ENCODE measurements at regions not wholly inside any gene's neighbourhood (a gene's known extent, or its start where the extent isn't known, plus 50 kb on each side); places are given as distances from the start of the nearest gene placed in this dataset.

- no peak for DNase-seq
- no peak for ATAC-seq
- no peaks in the 10 kb centered on the region for H3K36me3 Mint-ChIP-seq (ENCODE audit: insufficient read depth)
- no peak overlapping the region for H3K4me3 Mint-ChIP-seq
- H3K4me1 Mint-ChIP-seq (ENCODE audit: low read depth) = no peaks in the 10 kb centered on the region
- peaks cover 6% of the 10 kb centered on the region for H3K9me3 Mint-ChIP-seq
- H3K27me3 Mint-ChIP-seq (ENCODE audit: low read depth) = peaks cover 4% of the 10 kb centered on the region
These were observed 127.3 kb downstream of the TM2D1 start for GRCh38 chr1:61597601-61598000.

- Mint-ChIP-seq H3K27me3 (ENCODE audit: low read depth) (peaks cover 10% of the 10 kb centered on the region), H3K4me3 (no peak overlapping the region), H3K9me3 (peaks cover 5% of the 10 kb centered on the region), H3K4me1 (ENCODE audit: low read depth) (no peaks in the 10 kb centered on the region), H3K36me3 (ENCODE audit: insufficient read depth) (no peaks in the 10 kb centered on the region)
- DNase-seq (no peak), ATAC-seq (no peak)
These were observed 131.6 kb downstream of the TM2D1 start for GRCh38 chr1:61593331-61593730.

DNA sequence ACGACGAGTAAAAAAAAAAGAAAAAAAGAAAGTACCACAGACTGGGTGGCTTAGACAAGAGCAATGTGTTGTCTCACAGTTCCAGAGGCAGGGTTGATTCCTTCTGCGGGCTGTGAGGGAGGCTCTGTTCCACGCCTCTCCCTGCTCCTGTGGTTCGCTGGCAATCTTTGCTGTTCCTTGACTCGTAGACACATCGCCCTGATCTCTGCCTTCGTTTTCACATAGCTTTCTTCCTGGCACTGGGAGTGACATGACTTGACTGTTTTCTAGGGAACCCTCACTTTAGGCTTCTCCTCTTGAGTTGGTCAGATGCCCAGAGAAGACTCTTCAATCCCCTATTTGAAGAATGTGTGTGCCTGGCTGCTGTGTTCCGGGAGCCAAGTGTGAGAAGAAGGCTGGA is 133.6 kb downstream of the TM2D1 start:
- H3K36me3 Mint-ChIP-seq (ENCODE audit: insufficient read depth) = no peaks in the 10 kb centered on the region
- H3K27me3 Mint-ChIP-seq (ENCODE audit: low read depth) = peaks cover 10% of the 10 kb centered on the region
- H3K9me3 Mint-ChIP-seq = no peaks in the 10 kb centered on the region
- ATAC-seq = no peak
- no peak for DNase-seq
- H3K4me1 Mint-ChIP-seq (ENCODE audit: low read depth) = no peaks in the 10 kb centered on the region
- H3K4me3 Mint-ChIP-seq = no peak overlapping the region

DNA sequence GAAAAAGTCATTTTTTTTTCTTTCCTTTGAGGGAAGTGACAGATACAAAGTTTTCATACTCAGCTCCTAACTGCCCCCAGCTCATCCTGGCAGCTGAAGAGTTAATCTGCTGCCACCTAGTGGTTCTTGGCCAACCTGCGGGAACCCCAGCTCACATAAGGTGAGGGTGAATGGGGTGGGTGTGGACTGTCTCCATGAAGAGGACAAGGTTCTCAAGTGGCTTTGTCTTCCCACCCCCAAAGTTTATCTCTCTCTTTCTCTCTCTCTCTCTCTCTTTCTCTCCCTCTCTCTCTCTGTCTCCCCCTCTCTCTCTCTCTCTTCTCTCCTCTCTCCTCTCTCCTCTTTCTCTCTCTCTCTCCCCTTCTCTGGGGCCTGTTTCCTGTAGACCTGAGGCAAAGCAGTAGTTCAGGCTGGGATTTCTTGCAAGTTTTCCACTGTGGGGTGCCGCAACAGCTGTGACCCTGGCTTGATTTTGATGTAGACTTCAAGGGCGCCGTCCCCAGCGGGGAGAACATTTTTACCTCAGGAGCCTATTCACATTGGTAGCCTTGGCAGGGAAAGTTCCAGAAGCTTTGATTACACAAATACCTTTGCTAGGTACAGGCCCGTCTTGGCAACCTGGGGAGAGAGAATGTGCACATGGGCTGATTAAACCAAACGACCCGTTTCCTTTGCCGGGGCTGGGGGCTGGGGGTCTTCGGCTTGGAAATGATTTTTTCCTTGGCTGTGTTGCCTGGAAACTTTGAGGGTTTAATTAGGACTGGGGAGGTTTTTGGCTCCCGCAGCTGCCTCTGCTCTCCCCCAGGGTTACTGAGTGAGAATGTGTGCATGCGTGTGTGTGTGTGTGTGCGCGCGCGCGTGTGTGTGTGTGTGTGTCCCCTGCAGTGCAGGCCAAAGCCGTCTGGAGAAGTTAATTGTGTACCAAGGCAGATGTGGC is 135.9 kb downstream of the TM2D1 start:
- Mint-ChIP-seq H3K4me3 (no peak overlapping the region), H3K9me3 (no peaks in the 10 kb centered on the region), H3K36me3 (ENCODE audit: insufficient read depth) (no peaks in the 10 kb centered on the region), H3K27me3 (ENCODE audit: low read depth) (peaks cover 8% of the 10 kb centered on the region), H3K4me1 (ENCODE audit: low read depth) (no peaks in the 10 kb centered on the region)
- DNase-seq = peak; percentile 30
- peak; percentile 87 to 88 for ATAC-seq

GRCh38 chr1:61585714-61586113 is 139.2 kb downstream of the TM2D1 start:
- Mint-ChIP-seq H3K9me3 (no peaks in the 10 kb centered on the region), H3K4me3 (no peak overlapping the region), H3K36me3 (ENCODE audit: insufficient read depth) (no peaks in the 10 kb centered on the region), H3K27me3 (ENCODE audit: low read depth) (peaks cover 4% of the 10 kb centered on the region), H3K4me1 (ENCODE audit: low read depth) (no peaks in the 10 kb centered on the region)
- ATAC-seq (no peak), DNase-seq (no peak)

DNA sequence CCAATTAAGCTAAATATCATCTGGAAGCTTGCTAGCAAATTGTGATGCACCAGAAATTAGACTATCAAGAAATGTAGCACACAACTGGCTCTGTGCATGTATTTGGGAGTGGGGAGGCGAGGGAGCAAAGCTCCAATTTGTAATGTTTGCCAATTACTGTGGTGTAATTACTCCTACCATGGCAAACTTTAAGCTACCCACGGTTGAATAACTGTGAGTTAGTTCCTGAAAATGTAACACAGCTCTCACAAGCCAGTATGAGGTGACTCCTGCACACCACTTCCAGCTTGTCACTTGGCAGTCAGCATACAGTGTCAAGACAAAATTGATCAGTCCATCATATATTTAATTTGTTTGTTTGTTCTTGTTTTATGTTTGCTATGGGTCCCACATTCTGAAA is 141.2 kb downstream of the TM2D1 start:
- no peak overlapping the region for H3K4me3 Mint-ChIP-seq
- ATAC-seq (no peak), DNase-seq (no peak)
- H3K4me1 Mint-ChIP-seq (ENCODE audit: low read depth) = no peaks in the 10 kb centered on the region
- H3K36me3 Mint-ChIP-seq (ENCODE audit: insufficient read depth) = no peaks in the 10 kb centered on the region
- peaks cover 16% of the 10 kb centered on the region for H3K27me3 Mint-ChIP-seq (ENCODE audit: low read depth)
- no peaks in the 10 kb centered on the region for H3K9me3 Mint-ChIP-seq

DNA sequence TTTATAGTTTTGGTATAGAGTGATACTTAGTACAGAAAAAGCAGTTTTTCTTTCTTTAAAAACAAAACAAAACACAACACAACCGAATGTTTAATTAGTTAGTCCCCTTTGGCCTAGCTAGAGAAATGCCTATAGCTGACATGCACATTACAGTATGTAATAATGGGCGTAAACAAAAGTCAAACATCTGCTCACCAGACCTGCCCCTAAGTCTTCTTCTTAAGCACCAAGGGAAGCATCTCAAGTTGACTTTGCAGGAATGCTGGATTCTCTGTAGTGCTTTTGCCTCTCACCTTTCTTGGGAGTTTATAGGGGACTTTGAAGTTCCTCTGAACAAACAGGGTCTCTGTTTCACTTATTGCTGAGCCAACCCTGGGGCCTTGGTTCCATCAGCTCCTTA is 143.7 kb downstream of the TM2D1 start:
- no peaks in the 10 kb centered on the region for H3K4me1 Mint-ChIP-seq (ENCODE audit: low read depth)
- H3K36me3 Mint-ChIP-seq (ENCODE audit: insufficient read depth) = no peaks in the 10 kb centered on the region
- ATAC-seq (no peak), DNase-seq (no peak)
- no peak overlapping the region for H3K4me3 Mint-ChIP-seq
- H3K27me3 Mint-ChIP-seq (ENCODE audit: low read depth) = peaks cover 31% of the 10 kb centered on the region
- no peaks in the 10 kb centered on the region for H3K9me3 Mint-ChIP-seq

- no peak overlapping the region for H3K4me3 Mint-ChIP-seq
- peaks cover 32% of the 10 kb centered on the region for H3K27me3 Mint-ChIP-seq (ENCODE audit: low read depth)
- DNase-seq (no peak), ATAC-seq (no peak)
- H3K4me1 Mint-ChIP-seq (ENCODE audit: low read depth) = no peaks in the 10 kb centered on the region
- H3K9me3 Mint-ChIP-seq = no peaks in the 10 kb centered on the region
- H3K36me3 Mint-ChIP-seq (ENCODE audit: insufficient read depth) = no peaks in the 10 kb centered on the region
These were observed 144.5 kb downstream of the TM2D1 start for GRCh38 chr1:61580417-61580816.

DNA sequence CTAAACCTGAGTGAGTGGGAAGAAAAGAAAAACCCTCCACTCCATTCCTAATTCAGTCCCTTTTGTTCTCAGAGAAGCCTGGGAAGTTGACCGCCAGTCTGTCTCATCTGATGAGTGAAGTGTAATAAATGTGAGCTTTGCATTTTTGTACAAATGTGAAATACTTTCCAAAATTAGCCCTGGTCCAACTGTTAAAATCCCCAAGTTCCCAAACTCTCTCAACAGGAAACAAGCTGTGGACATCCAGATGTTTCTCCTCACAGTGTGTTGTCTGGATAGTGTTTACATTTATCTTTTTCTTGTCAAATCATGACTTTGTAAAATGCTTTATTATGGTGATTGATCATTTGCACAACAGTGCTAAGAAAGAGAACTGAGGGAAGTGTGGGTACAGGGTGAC is 145.1 kb downstream of the TM2D1 start:
- ATAC-seq = no peak
- no peak for DNase-seq
- H3K36me3 Mint-ChIP-seq (ENCODE audit: insufficient read depth) = no peaks in the 10 kb centered on the region
- H3K9me3 Mint-ChIP-seq = no peaks in the 10 kb centered on the region
- no peak overlapping the region for H3K4me3 Mint-ChIP-seq
- peaks cover 32% of the 10 kb centered on the region for H3K27me3 Mint-ChIP-seq (ENCODE audit: low read depth)
- H3K4me1 Mint-ChIP-seq (ENCODE audit: low read depth) = no peaks in the 10 kb centered on the region

- peaks cover 5% of the 10 kb centered on the region for H3K27me3 Mint-ChIP-seq (ENCODE audit: low read depth)
- DNase-seq (no peak), ATAC-seq (no peak)
- no peaks in the 10 kb centered on the region for H3K9me3 Mint-ChIP-seq
- no peak overlapping the region for H3K4me3 Mint-ChIP-seq
- no peaks in the 10 kb centered on the region for H3K36me3 Mint-ChIP-seq (ENCODE audit: insufficient read depth)
- no peaks in the 10 kb centered on the region for H3K4me1 Mint-ChIP-seq (ENCODE audit: low read depth)
These were observed 152.9 kb downstream of the TM2D1 start for GRCh38 chr1:61572046-61572445.

DNA sequence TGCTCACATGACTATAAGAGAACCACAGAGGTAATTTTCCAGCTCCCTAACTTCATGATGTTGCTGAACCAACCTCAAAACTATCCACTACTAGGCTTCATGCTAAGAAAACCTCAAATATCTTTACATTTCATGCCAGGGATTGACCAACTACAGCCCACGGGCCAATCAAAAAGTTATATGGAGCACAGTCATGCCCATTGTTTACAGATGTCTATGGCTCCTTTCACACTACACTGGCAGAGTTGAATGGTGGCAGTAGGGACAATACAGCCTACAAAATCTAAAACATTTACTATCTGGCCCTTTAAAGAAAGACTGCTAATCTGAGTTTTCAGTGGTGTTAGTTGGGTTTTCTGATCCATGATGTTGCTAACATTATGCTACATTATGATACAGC is 154.8 kb downstream of the TM2D1 start:
- no peak overlapping the region for H3K4me3 Mint-ChIP-seq
- ATAC-seq = no peak
- DNase-seq = no peak
- H3K9me3 Mint-ChIP-seq = peaks cover 7% of the 10 kb centered on the region
- no peaks in the 10 kb centered on the region for H3K27me3 Mint-ChIP-seq (ENCODE audit: low read depth)
- H3K4me1 Mint-ChIP-seq (ENCODE audit: low read depth) = no peaks in the 10 kb centered on the region
- H3K36me3 Mint-ChIP-seq (ENCODE audit: insufficient read depth) = no peaks in the 10 kb centered on the region

DNA sequence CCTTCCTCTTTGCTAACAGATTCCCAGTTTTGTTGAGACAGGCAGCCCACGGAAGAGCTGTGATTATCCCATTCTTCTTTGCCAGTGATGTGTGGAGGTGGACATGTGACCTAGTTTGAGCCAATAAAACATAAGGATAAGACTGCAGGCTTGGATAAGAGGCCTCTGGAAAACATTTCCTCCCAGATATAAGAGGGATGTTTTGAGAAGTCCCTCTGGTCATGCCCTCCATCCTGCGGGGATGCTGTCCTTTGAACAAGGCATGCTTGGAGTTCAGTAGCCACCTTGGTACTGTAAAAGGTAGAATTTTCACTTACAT is 155.7 kb downstream of the TM2D1 start:
- no peaks in the 10 kb centered on the region for H3K4me1 Mint-ChIP-seq (ENCODE audit: low read depth)
- no peaks in the 10 kb centered on the region for H3K27me3 Mint-ChIP-seq (ENCODE audit: low read depth)
- peaks cover 13% of the 10 kb centered on the region for H3K9me3 Mint-ChIP-seq
- H3K36me3 Mint-ChIP-seq (ENCODE audit: insufficient read depth) = no peaks in the 10 kb centered on the region
- DNase-seq (no peak), ATAC-seq (no peak)
- no peak overlapping the region for H3K4me3 Mint-ChIP-seq

DNA sequence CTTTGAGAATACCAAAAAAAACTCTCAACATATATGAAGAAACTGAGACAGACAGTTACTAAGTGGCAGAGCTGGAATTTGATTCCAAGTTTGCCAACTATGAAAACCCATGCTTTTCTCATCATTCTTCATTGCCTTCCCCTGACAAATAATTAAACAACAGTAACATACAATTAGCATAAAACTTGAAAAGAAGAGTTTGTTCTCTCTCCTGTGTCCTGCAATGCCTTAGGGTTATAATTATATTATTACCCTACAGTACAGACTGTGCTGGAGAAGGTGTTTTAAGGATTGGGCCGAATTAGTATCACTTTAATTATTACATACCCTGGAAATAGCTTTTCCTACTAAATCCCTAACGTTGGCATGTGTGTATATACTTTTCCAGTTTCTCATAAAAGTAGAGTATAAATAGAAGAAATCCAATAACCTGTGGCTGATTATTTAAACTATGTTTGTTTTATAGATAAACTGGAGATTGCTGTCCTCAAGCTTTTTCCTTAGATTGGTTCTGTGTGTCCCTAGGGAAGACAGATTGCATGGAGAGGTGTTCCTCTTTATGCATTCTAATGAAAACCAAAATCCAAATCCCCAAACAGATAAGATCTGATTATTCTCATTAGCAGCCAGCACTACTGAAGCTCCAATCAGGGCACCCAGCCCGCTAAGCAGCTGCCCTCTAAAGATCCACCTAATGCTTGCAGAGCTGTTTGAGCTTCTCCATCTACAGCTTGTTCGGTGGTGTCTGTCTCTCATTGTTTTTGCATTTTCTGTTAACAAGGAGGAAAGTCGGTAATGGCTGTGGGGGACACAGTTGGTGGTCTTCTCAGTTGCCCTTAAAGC is 156.3 kb downstream of the TM2D1 start:
- H3K4me3 Mint-ChIP-seq = no peak overlapping the region
- no peak for ATAC-seq
- peaks cover 13% of the 10 kb centered on the region for H3K9me3 Mint-ChIP-seq
- no peaks in the 10 kb centered on the region for H3K4me1 Mint-ChIP-seq (ENCODE audit: low read depth)
- H3K36me3 Mint-ChIP-seq (ENCODE audit: insufficient read depth) = no peaks in the 10 kb centered on the region
- DNase-seq = no peak
- no peaks in the 10 kb centered on the region for H3K27me3 Mint-ChIP-seq (ENCODE audit: low read depth)

DNA sequence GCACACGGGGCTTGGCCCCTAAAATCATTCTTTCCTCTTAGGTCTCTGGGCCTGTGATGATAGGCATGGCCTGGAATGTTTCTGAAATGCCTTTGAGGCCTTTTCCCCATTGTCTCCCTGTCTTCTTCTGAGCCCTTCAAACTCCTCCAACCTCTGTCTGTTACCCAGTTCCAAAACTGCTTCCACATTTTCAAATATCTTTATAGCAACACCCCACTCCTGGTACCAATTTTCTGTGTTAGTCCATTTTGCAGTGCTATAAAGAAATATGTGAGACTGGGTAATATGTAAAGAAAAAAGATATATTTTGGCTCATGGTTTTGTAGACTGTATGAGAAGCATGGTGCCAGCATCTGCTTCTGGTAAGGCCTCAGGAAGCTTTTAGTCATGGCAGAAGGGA is 158.8 kb downstream of the TM2D1 start:
- no peak overlapping the region for H3K4me3 Mint-ChIP-seq
- no peak for ATAC-seq
- peaks cover 13% of the 10 kb centered on the region for H3K9me3 Mint-ChIP-seq
- H3K36me3 Mint-ChIP-seq (ENCODE audit: insufficient read depth) = no peaks in the 10 kb centered on the region
- no peaks in the 10 kb centered on the region for H3K4me1 Mint-ChIP-seq (ENCODE audit: low read depth)
- H3K27me3 Mint-ChIP-seq (ENCODE audit: low read depth) = no peaks in the 10 kb centered on the region
- no peak for DNase-seq

- H3K9me3 Mint-ChIP-seq = peaks cover 13% of the 10 kb centered on the region
- H3K4me3 Mint-ChIP-seq = no peak overlapping the region
- no peaks in the 10 kb centered on the region for H3K4me1 Mint-ChIP-seq (ENCODE audit: low read depth)
- no peak for DNase-seq
- no peaks in the 10 kb centered on the region for H3K27me3 Mint-ChIP-seq (ENCODE audit: low read depth)
- ATAC-seq = no peak
- no peaks in the 10 kb centered on the region for H3K36me3 Mint-ChIP-seq (ENCODE audit: insufficient read depth)
These were observed 161.3 kb downstream of the TM2D1 start for GRCh38 chr1:61563611-61564010.

All from activated T-cell treated with anti-CD3 and anti-CD28 coated beads, Interleukin-2, amount 50 U/mL, for 4 hours (primary cell).